Ovary (tissue), 3 donors: ENCODE measurements at regions not wholly inside any gene's neighbourhood (a gene's known extent, or its start where the extent isn't known, plus 50 kb on each side); places are given as distances from the start of the nearest gene placed in this dataset.
"Not testable (repeated sequence)": the region's sequence is repeated elsewhere in the genome, so short reads cannot be mapped to it uniquely, and the experiment has no call there.

Experiments
- EP300 ChIP-seq: sonication (generic); formaldehyde crosslinking; IDR thresholded peaks from one replicate; pipeline ENCODE4 v1.6.1; 2017; ENCODE audit warnings: antibody characterized with exemption
- POLR2A ChIP-seq: fragments of 450-650 bp; IDR thresholded peaks from one replicate; pipeline ENCODE4 v1.6.1; 2017; ENCODE audit warnings: antibody characterized with exemption, mild to moderate bottlenecking, moderate library complexity
- TF ChIP-seq, protein P1 (sequence below), 3 donors: fragments of 450-650 bp in 2 of 3; fragments of 200-600 bp in 1 of 3; IDR thresholded peaks; one replicate each; pipeline versions ENCODE4 v1.5.1 to v1.8.0; 2016 to 2022; ENCODE audit warnings: antibody characterized with exemption in 3 of 3, mild to moderate bottlenecking in 1 of 3
- donor health status: DM: no; HTN: no; CAD: no.

DNA sequence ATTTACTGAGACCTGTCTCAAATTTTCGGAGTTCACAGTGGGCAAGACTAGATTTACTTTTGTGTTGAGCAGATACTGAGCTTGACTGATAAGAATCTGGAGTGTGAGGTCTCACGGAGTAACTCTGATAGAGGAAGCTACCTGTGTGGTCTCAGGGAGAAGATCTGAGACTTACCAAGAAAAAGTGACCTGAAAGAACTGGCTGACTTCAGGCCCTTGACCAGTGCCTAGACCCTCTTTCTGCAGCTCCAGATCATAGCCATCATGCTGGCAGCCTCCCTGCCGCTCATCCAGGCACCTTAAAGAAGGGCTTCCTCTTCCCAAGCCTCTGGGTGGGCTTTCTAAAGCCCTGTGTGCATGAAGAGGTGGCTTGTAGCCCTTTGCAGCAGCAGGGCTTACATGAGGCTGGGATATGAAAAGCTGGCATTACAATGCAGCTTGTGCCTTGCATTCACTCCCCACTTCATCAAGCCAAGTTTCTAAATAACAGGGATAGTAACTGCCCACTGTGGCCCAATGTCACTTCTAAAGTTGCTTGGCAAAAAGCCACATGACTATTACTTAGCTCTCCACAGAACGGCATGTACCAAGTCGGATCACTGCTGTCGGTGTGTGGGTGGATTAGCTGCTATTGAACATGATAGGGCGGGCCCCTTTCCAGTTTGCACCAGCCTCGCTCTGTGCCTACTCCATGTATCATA is 115.3 kb upstream of the NBPF26 start:
- not testable (repeated sequence) for TF ChIP-seq EP300, POLR2A
- TF ChIP-seq, protein P1, sequence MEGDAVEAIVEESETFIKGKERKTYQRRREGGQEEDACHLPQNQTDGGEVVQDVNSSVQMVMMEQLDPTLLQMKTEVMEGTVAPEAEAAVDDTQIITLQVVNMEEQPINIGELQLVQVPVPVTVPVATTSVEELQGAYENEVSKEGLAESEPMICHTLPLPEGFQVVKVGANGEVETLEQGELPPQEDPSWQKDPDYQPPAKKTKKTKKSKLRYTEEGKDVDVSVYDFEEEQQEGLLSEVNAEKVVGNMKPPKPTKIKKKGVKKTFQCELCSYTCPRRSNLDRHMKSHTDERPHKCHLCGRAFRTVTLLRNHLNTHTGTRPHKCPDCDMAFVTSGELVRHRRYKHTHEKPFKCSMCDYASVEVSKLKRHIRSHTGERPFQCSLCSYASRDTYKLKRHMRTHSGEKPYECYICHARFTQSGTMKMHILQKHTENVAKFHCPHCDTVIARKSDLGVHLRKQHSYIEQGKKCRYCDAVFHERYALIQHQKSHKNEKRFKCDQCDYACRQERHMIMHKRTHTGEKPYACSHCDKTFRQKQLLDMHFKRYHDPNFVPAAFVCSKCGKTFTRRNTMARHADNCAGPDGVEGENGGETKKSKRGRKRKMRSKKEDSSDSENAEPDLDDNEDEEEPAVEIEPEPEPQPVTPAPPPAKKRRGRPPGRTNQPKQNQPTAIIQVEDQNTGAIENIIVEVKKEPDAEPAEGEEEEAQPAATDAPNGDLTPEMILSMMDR (IDR thresholded peaks at IDR 0.05), result not testable (repeated sequence)
